OCI-LY1 (cell line): ENCODE measurements at regions not wholly inside any gene's neighbourhood (a gene's known extent, or its start where the extent isn't known, plus 50 kb on each side); places are given as distances from the start of the nearest gene placed in this dataset.

ENCODE experiments used
- H2AFZ ChIP-seq: fragments of 200-600 bp; sonication (generic), shearing (Covaris generic); 2 replicates; pipeline ENCODE4 v1.6.0; 2014; ENCODE audit warnings: antibody characterized with exemption, mild to moderate bottlenecking, low read length
- H3F3A ChIP-seq: fragments of 200-600 bp; sonication (generic), shearing (Covaris generic); 2 replicates; pipeline ENCODE4 v1.6.0; 2014; ENCODE audit warnings: mild to moderate bottlenecking, antibody characterized with exemption, low read length, moderate library complexity; ENCODE audit not compliant: insufficient read depth
- H3K27ac ChIP-seq: fragments of 200-600 bp; sonication (generic); 2 replicates; pipeline ENCODE4 v1.5.1; 2014; ENCODE audit warnings: low read length, mixed run types, mild to moderate bottlenecking, low read depth; ENCODE audit not compliant: poor library complexity, severe bottlenecking
- H3K27me3 ChIP-seq: fragments of 200-600 bp; sonication (generic); 2 replicates; pipeline ENCODE4 v1.6.0; 2014; ENCODE audit warnings: antibody characterized with exemption, mild to moderate bottlenecking, low read length, moderate library complexity; ENCODE audit not compliant: insufficient read depth
- H3K36me3 ChIP-seq: fragments of 200-600 bp; sonication (generic); 2 replicates; pipeline ENCODE4 v1.6.1; 2014; ENCODE audit warnings: mild to moderate bottlenecking, antibody characterized with exemption, low read length, moderate library complexity, mixed read lengths; ENCODE audit not compliant: insufficient read depth
- H3K4me1 ChIP-seq: fragments of 200-600 bp; sonication (generic); 2 replicates; pipeline ENCODE4 v1.5.1; 2014; ENCODE audit warnings: mild to moderate bottlenecking, low read length, moderate library complexity; ENCODE audit not compliant: insufficient read depth, severe bottlenecking
- H3K4me2 ChIP-seq: fragments of 200-600 bp; sonication (generic), shearing (Covaris generic); 2 replicates; pipeline ENCODE4 v1.6.1; 2014; ENCODE audit warnings: low read length
- H3K4me3 ChIP-seq: fragments of 200-600 bp; sonication (generic); 2 replicates; pipeline ENCODE4 v1.5.1; 2014; ENCODE audit warnings: low read length, low read depth, mild to moderate bottlenecking, mixed read lengths; ENCODE audit not compliant: poor library complexity, severe bottlenecking
- H3K79me2 ChIP-seq: fragments of 200-600 bp; shearing (Covaris generic); 2 replicates; pipeline ENCODE4 v1.6.1; 2016; ENCODE audit warnings: mixed run types, low read length, mixed read lengths; ENCODE audit not compliant: insufficient read depth
- H3K9ac ChIP-seq: fragments of 200-600 bp; sonication (generic), shearing (Covaris generic); 2 replicates; pipeline ENCODE4 v1.6.1; 2014; ENCODE audit warnings: mild to moderate bottlenecking, low read length, mixed read lengths
- H3K9me2 ChIP-seq: fragments of 200-600 bp; sonication (generic), shearing (Covaris generic); 2 replicates; pipeline ENCODE4 v1.6.1; 2014; ENCODE audit warnings: low read depth, mild to moderate bottlenecking, low read length, mixed read lengths
- H3K9me3 ChIP-seq: fragments of 200-600 bp; shearing (Covaris generic); 2 replicates; pipeline ENCODE4 v1.6.1; 2014; ENCODE audit warnings: low read length, mixed read lengths
- H4K20me1 ChIP-seq: fragments of 200-600 bp; sonication (generic), shearing (Covaris generic); 2 replicates; pipeline ENCODE4 v1.6.0; 2016; ENCODE audit warnings: mild to moderate bottlenecking, low read length; ENCODE audit not compliant: insufficient read depth
- EZH2 ChIP-seq: fragments of 200-600 bp; sonication (generic), shearing (Covaris generic); IDR thresholded peaks from 2 replicates; pipeline ENCODE4 v1.8.0; 2017; ENCODE audit warnings: borderline replicate concordance, mixed run types, mild to moderate bottlenecking, antibody characterized with exemption, low read length, moderate library complexity, mixed read lengths
- TF ChIP-seq, protein P1 (sequence below): fragments of 200-600 bp; sonication (generic), shearing (Covaris generic); IDR thresholded peaks from 2 replicates; pipeline ENCODE4 v1.5.1; 2017; ENCODE audit warnings: mild to moderate bottlenecking, antibody characterized with exemption, low read length, moderate library complexity, mixed read lengths

DNA sequence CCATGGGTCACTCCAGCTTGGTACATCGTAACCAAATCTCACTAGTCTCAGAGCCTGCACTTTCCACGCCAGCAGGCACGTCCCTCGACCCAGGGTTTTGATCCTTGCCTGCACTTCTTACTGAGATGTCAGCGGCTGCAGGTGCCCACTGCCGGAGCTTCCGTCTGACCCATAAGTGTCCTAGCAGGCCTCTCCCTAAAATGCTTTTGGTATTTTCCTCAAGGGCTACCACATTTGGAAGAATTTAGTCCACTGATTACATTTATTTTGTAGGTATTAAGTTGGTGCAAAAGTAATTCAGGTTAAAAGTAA, 175.0 kb upstream of the FBXO11 start:
- H3F3A ChIP-seq, result no peaks in the 10 kb centered on the region
- TF ChIP-seq, protein P1, sequence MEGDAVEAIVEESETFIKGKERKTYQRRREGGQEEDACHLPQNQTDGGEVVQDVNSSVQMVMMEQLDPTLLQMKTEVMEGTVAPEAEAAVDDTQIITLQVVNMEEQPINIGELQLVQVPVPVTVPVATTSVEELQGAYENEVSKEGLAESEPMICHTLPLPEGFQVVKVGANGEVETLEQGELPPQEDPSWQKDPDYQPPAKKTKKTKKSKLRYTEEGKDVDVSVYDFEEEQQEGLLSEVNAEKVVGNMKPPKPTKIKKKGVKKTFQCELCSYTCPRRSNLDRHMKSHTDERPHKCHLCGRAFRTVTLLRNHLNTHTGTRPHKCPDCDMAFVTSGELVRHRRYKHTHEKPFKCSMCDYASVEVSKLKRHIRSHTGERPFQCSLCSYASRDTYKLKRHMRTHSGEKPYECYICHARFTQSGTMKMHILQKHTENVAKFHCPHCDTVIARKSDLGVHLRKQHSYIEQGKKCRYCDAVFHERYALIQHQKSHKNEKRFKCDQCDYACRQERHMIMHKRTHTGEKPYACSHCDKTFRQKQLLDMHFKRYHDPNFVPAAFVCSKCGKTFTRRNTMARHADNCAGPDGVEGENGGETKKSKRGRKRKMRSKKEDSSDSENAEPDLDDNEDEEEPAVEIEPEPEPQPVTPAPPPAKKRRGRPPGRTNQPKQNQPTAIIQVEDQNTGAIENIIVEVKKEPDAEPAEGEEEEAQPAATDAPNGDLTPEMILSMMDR, result no peak
- TF ChIP-seq EZH2, result no peak
- no peaks in the 10 kb centered on the region for H3K79me2 ChIP-seq
- H3K9me2 ChIP-seq, result no peaks in the 10 kb centered on the region
- no peak overlapping the region for H2AFZ ChIP-seq
- no peak overlapping the region for H3K4me2 ChIP-seq
- no peaks in the 10 kb centered on the region for H4K20me1 ChIP-seq
- no peaks in the 10 kb centered on the region for H3K4me1 ChIP-seq
- no peaks in the 10 kb centered on the region for H3K36me3 ChIP-seq
- no peaks in the 10 kb centered on the region for H3K9me3 ChIP-seq
- no peak overlapping the region for H3K4me3 ChIP-seq
- no peak overlapping the region for H3K9ac ChIP-seq
- H3K27ac ChIP-seq, result no peak overlapping the region
- no peaks in the 10 kb centered on the region for H3K27me3 ChIP-seq

DNA sequence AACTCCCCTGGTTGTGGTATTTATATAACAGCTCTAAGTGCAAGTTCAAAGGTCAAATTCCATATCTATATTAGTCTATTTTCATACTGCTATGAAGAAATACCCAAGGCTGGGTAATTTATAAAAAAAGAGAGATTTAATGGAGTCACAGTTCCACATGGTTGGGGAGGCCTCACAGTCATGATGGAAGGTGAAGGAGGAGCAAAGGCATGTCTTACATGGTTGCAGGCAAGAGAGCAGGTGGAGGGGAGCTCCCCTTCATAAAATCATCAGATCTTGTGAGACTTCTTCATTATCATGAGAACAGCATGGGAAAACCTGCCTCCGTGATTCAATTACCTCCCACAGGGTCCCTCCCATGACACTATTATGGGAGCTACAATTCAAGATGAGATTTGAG, 179.6 kb upstream of the FBXO11 start:
- Histone ChIP-seq H3K9me3 (no peaks in the 10 kb centered on the region), H2AFZ (no peak overlapping the region), H3K4me2 (no peak overlapping the region), H3K79me2 (no peaks in the 10 kb centered on the region), H3F3A (no peaks in the 10 kb centered on the region), H4K20me1 (no peaks in the 10 kb centered on the region), H3K36me3 (no peaks in the 10 kb centered on the region), H3K9ac (no peak overlapping the region), H3K9me2 (no peaks in the 10 kb centered on the region), H3K4me3 (no peak overlapping the region), H3K4me1 (no peaks in the 10 kb centered on the region), H3K27me3 (no peaks in the 10 kb centered on the region), H3K27ac (no peak overlapping the region)
- TF ChIP-seq, protein P1, result no peak

DNA sequence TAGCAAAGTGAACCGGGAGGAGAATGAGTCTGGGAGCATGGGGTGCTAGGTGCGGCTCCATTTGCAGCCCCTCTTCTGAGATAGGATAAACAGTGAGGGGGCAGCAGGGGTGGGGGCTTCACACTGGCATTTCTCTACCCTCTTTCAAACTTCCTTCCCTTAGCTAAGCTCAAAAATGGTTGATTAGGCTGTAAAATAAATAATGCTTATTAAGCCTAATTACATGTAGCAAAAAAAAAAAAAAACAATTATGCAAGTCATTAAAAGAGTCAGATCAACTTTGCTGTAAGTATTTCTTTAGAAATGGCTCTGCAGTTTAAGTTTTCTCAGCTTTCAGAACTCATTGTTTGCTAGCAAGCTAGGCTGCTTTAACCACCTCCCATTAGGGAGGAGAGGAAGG, 182.7 kb upstream of the FBXO11 start:
- H4K20me1 ChIP-seq, result no peaks in the 10 kb centered on the region
- H3F3A ChIP-seq, result no peaks in the 10 kb centered on the region
- TF ChIP-seq, protein P1, result no peak
- no peak for TF ChIP-seq EZH2
- no peaks in the 10 kb centered on the region for H3K9me2 ChIP-seq
- H3K9me3 ChIP-seq, result no peaks in the 10 kb centered on the region
- no peaks in the 10 kb centered on the region for H3K79me2 ChIP-seq
- no peak overlapping the region for H3K4me2 ChIP-seq
- H3K4me1 ChIP-seq, result no peaks in the 10 kb centered on the region
- no peaks in the 10 kb centered on the region for H3K36me3 ChIP-seq
- no peaks in the 10 kb centered on the region for H3K27me3 ChIP-seq
- no peak overlapping the region for H3K27ac ChIP-seq
- no peak overlapping the region for H2AFZ ChIP-seq
- no peak overlapping the region for H3K4me3 ChIP-seq
- H3K9ac ChIP-seq, result no peak overlapping the region
